Loucy (cell line): ENCODE measurements at regions not wholly inside any gene's neighbourhood (a gene's known extent, or its start where the extent isn't known, plus 50 kb on each side); places are given as distances from the start of the nearest gene placed in this dataset.

ENCODE experiments used
- H2AFZ ChIP-seq: fragments of 200-600 bp; sonication (generic); 2 replicates; pipeline ENCODE4 v1.6.0; 2016; ENCODE audit warnings: antibody characterized with exemption, mild to moderate bottlenecking, low read length, moderate library complexity
- H3F3A ChIP-seq: fragments of 200-600 bp; 2 replicates; pipeline ENCODE4 v1.6.0; 2016; ENCODE audit warnings: antibody characterized with exemption, low read depth, mild to moderate bottlenecking
- H3K27me3 ChIP-seq: fragments of 200-600 bp; sonication (generic); 2 replicates; pipeline ENCODE4 v1.6.1; 2014; ENCODE audit warnings: low read length, mild to moderate bottlenecking; ENCODE audit not compliant: insufficient read depth, poor library complexity, severe bottlenecking
- H3K36me3 ChIP-seq: fragments of 200-600 bp; sonication (generic); 2 replicates; pipeline ENCODE4 v1.6.1; 2016; ENCODE audit warnings: low read length; ENCODE audit not compliant: insufficient read depth
- H3K4me1 ChIP-seq: fragments of 200-600 bp; sonication (generic); 2 replicates; pipeline ENCODE4 v1.5.1; 2014; ENCODE audit warnings: low read length, mild to moderate bottlenecking; ENCODE audit not compliant: insufficient read depth, poor library complexity, severe bottlenecking
- H3K4me2 ChIP-seq: fragments of 200-600 bp; sonication (generic); 2 replicates; pipeline ENCODE4 v1.6.0; 2014; ENCODE audit warnings: antibody characterized with exemption, low read length, low read depth, mild to moderate bottlenecking; ENCODE audit not compliant: poor library complexity, severe bottlenecking
- H3K4me3 ChIP-seq: fragments of 200-600 bp; sonication (generic); 2 replicates; pipeline ENCODE4 v1.5.1; 2014; ENCODE audit warnings: low read length, mild to moderate bottlenecking, mixed read lengths; ENCODE audit not compliant: poor library complexity, severe bottlenecking
- H3K79me2 ChIP-seq: fragments of 200-600 bp; sonication (generic); 2 replicates; pipeline ENCODE4 v1.6.1; 2014; ENCODE audit warnings: low read length; ENCODE audit not compliant: insufficient read depth
- H3K9ac ChIP-seq: fragments of 200-600 bp; sonication (generic); 2 replicates; pipeline ENCODE4 v1.6.0; 2014; ENCODE audit warnings: mild to moderate bottlenecking, low read depth, low read length, moderate library complexity; ENCODE audit not compliant: poor library complexity, severe bottlenecking
- H3K9me2 ChIP-seq: fragments of 200-600 bp; sonication (generic); replicated peaks from 2 replicates; pipeline ENCODE4 v1.6.1; 2016; ENCODE audit warnings: low read depth, low read length, mixed read lengths
- H3K9me3 ChIP-seq: fragments of 200-600 bp; sonication (generic); 2 replicates; pipeline ENCODE4 v1.6.1; 2014; ENCODE audit warnings: mild to moderate bottlenecking, antibody characterized with exemption, low read length, low read depth; ENCODE audit not compliant: insufficient read depth
- H4K20me1 ChIP-seq: fragments of 200-600 bp; sonication (generic); 2 replicates; pipeline ENCODE4 v1.6.0; 2014; ENCODE audit warnings: antibody characterized with exemption, low read length, mild to moderate bottlenecking; ENCODE audit not compliant: insufficient read depth, poor library complexity, severe bottlenecking
- CTCF ChIP-seq: fragments of 200-600 bp; sonication (generic); conservative IDR thresholded peaks from 2 replicates; pipeline ENCODE4 v1.5.1; 2014; ENCODE audit warnings: mild to moderate bottlenecking, antibody characterized with exemption, low read length
- EZH2phosphoT487 ChIP-seq: fragments of 200-600 bp; IDR thresholded peaks from 2 replicates; pipeline ENCODE4 v1.6.1; 2018; ENCODE audit warnings: antibody characterized with exemption, mild to moderate bottlenecking, moderate library complexity, borderline replicate concordance

- Histone ChIP-seq H4K20me1 (no peaks in the 10 kb centered on the region), H3K4me3 (no peak overlapping the region), H3K9me3 (no peaks in the 10 kb centered on the region), H3K4me1 (peaks cover 23% of the 10 kb centered on the region), H3K9ac (no peak overlapping the region), H3K36me3 (no peaks in the 10 kb centered on the region), H3K79me2 (peaks cover 11% of the 10 kb centered on the region), H3K4me2 (no peak overlapping the region), H3K9me2 (no peaks in the 10 kb centered on the region), H2AFZ (no peak overlapping the region), H3K27me3 (no peaks in the 10 kb centered on the region), H3F3A (no peaks in the 10 kb centered on the region)
- no peak for TF ChIP-seq CTCF
- TF ChIP-seq EZH2phosphoT487: no peak
Observed at GRCh38 chr5:88660947-88661805, 221.8 kb downstream of the MEF2C start.

GRCh38 chr5:88660264-88660946, 222.6 kb downstream of the MEF2C start:
- no peaks in the 10 kb centered on the region for H3F3A ChIP-seq
- H3K9me2 ChIP-seq: no peaks in the 10 kb centered on the region
- no peaks in the 10 kb centered on the region for H3K36me3 ChIP-seq
- H2AFZ ChIP-seq: no peak overlapping the region
- H4K20me1 ChIP-seq: no peaks in the 10 kb centered on the region
- H3K9me3 ChIP-seq: no peaks in the 10 kb centered on the region
- peaks cover 5% of the 10 kb centered on the region; the same call in 1 of the 2 replicates for H3K79me2 ChIP-seq
- no peak overlapping the region for H3K9ac ChIP-seq
- no peaks in the 10 kb centered on the region for H3K27me3 ChIP-seq
- TF ChIP-seq CTCF (no peak), EZH2phosphoT487 (no peak)
- H3K4me2 ChIP-seq: no peak overlapping the region
- peaks cover 19% of the 10 kb centered on the region for H3K4me1 ChIP-seq
- no peak overlapping the region for H3K4me3 ChIP-seq

- no peak overlapping the region for H3K4me2 ChIP-seq
- no peak overlapping the region for H3K9ac ChIP-seq
- peaks cover 12% of the 10 kb centered on the region for H3K4me1 ChIP-seq
- no peak overlapping the region for H3K4me3 ChIP-seq
- H3K9me2 ChIP-seq: no peaks in the 10 kb centered on the region
- H2AFZ ChIP-seq: no peak overlapping the region
- no peak for TF ChIP-seq EZH2phosphoT487
- no peak for TF ChIP-seq CTCF
- no peaks in the 10 kb centered on the region for H4K20me1 ChIP-seq
- no peaks in the 10 kb centered on the region for H3K36me3 ChIP-seq
- H3K79me2 ChIP-seq: no peaks in the 10 kb centered on the region
- H3F3A ChIP-seq: no peaks in the 10 kb centered on the region
- no peaks in the 10 kb centered on the region for H3K9me3 ChIP-seq
- H3K27me3 ChIP-seq: no peaks in the 10 kb centered on the region
Observed at GRCh38 chr5:88659529-88660263, 223.3 kb downstream of the MEF2C start.
